NCI-H526 (cell line): ENCODE measurements at regions not wholly inside any gene's neighbourhood (a gene's known extent, or its start where the extent isn't known, plus 50 kb on each side); places are given as distances from the start of the nearest gene placed in this dataset.

Experiments
- DNase-seq, 2 experiments: peaks; one replicate each; lab custom pipeline; 2025; lab: John Stamatoyannopoulos, UW

GRCh38 chr7:121810831-121811672 is 61.9 kb upstream of the PTPRZ1 start:
- no peak for DNase-seq

- DNase-seq, result no peak
Observed at GRCh38 chr7:121807078-121807477, 65.9 kb upstream of the PTPRZ1 start.

- DNase-seq, result no peak
Observed at GRCh38 chr7:121803039-121803438, 69.9 kb upstream of the PTPRZ1 start.

GRCh38 chr7:121800916-121801675 is 71.9 kb upstream of the PTPRZ1 start:
- peak; percentile 9 to 29 for DNase-seq

- peak; percentile 71 to 87 for DNase-seq
Observed at GRCh38 chr7:121798896-121799295, 74.1 kb upstream of the PTPRZ1 start.

- no peak for DNase-seq
Observed at GRCh38 chr7:121798453-121798840, 74.5 kb upstream of the PTPRZ1 start.

GRCh38 chr7:121797657-121798452 is 75.1 kb upstream of the PTPRZ1 start:
- DNase-seq, result no peak

- no peak for DNase-seq
Observed at GRCh38 chr7:121796936-121797656, 75.9 kb upstream of the PTPRZ1 start.

GRCh38 chr7:121796381-121796780 is 76.6 kb upstream of the PTPRZ1 start:
- DNase-seq, result no peak

- DNase-seq, result no peak
Observed at GRCh38 chr7:121795736-121796135, 77.2 kb upstream of the PTPRZ1 start.

GRCh38 chr7:121793716-121794115 is 79.2 kb upstream of the PTPRZ1 start:
- no peak for DNase-seq

GRCh38 chr7:121777672-121778071 is 95.3 kb upstream of the PTPRZ1 start:
- DNase-seq, result no peak

GRCh38 chr7:121774563-121774962 is 98.4 kb upstream of the PTPRZ1 start:
- DNase-seq, result no peak

GRCh38 chr7:121766676-121767075 is 106.3 kb upstream of the PTPRZ1 start:
- no peak for DNase-seq

- DNase-seq, result no peak
Observed at GRCh38 chr7:121761399-121761798, 111.6 kb upstream of the PTPRZ1 start.

- DNase-seq, result peak; percentile 86 to 88
Observed at GRCh38 chr7:121755818-121756552, 117.0 kb upstream of the PTPRZ1 start.

- no peak for DNase-seq
Observed at GRCh38 chr7:121755286-121755685, 117.7 kb upstream of the PTPRZ1 start.

- DNase-seq, result no peak
Observed at GRCh38 chr7:121753944-121754343, 119.0 kb upstream of the PTPRZ1 start.

GRCh38 chr7:121752706-121753105 is 120.3 kb upstream of the PTPRZ1 start:
- peak in 1 of 2 experiments; percentile 41 for DNase-seq

- DNase-seq, result no peak
Observed at GRCh38 chr7:121748546-121748945, 124.4 kb upstream of the PTPRZ1 start.

- no peak for DNase-seq
Observed at GRCh38 chr7:121745856-121746255, 127.1 kb upstream of the PTPRZ1 start.
